HG02610 (cell line): ENCODE measurements at regions not wholly inside any gene's neighbourhood (a gene's known extent, or its start where the extent isn't known, plus 50 kb on each side); places are given as distances from the start of the nearest gene placed in this dataset.

ENCODE experiments used
- ATAC-seq: cut with Tn5 transposase; IDR thresholded peaks from one replicate; pipeline ENCODE4 v1.9.1; 2021; ENCODE audit warnings: mild to moderate bottlenecking, moderate library complexity; ENCODE audit not compliant: unreplicated experiment

GRCh38 chr9:88732128-88732527 lies 197.2 kb downstream of the NXNL2 start:
- ATAC-seq = no peak

DNA sequence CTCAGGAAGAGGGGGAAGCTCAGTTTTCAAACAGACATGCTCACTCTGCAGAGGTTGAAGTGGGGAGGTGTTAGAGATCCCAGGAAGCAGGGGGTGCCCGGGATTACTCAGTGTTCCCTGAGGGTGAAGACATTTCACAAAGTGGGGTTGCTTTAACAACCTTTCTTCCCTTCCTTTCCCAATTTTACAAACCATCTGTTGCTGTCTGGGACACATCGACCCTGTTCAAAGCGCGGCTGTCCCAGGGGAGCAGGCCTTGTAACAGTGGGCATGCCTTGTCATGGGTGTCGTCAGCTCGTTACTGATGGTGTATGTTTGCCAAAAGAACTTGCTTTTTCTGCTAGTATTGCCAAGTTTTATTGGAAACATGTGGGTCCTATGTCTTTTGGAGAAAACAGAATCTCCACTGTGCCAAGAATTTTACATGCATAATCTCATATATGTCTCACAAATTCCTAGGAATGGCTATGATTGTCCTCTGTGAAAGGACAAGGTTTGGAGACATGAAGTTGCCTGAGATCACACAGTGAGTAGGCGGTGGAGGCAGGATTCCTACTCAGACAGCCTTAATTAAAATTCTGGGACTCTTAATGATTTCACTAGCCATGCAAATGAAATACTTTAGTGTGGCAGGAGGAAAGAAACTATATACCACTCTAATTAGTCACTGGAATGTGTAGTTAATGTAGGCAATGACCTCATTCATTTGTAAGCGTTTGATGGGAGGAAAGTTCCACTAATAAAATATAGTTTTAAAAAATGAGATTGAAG lies 198.9 kb downstream of the NXNL2 start:
- ATAC-seq = no peak

GRCh38 chr9:88734527-88734926 lies 199.5 kb downstream of the NXNL2 start:
- no peak for ATAC-seq

GRCh38 chr9:88736136-88736637 lies 201.2 kb downstream of the NXNL2 start:
- no peak for ATAC-seq

DNA sequence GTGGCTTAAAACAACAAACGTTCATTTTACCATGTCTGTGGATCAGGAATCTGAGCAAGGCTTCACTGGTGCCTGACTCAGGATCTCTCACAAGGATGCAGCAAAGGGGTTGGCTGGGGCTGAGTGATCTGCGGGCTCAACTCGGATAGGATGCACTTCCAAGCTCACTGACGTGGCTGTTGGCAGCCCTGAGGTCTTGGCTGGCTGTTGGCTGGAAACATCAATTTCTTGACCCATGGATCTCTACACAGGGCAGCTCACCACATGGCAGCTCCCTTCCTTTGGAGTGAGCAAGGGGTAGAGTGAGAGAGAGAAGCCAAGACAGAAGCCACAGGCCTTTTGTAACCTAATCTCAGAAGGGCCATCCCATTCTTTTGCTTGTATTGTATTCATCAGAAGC lies 202.1 kb downstream of the NXNL2 start:
- ATAC-seq = no peak

DNA sequence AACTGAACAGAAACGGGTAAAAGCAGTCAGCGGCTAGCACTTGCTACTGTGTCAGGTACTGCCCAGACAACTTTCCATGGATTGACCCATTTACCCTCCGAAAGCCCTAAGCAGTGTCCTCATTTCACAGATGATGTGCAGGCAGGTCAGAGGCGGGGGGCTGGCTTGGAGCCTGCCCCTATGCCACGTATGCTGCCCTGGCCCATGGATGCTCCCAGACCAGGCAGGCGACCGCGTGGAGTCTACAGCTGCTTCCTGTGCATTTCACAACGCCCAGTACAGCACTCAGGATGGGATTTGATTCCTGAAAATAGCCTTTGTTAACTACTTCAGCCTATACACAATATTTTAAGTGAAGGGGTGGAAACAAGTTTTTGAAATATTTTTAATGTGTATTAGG lies 202.9 kb downstream of the NXNL2 start:
- ATAC-seq = no peak

- ATAC-seq = no peak
Measured at GRCh38 chr9:88738709-88739108, 203.7 kb downstream of the NXNL2 start.

DNA sequence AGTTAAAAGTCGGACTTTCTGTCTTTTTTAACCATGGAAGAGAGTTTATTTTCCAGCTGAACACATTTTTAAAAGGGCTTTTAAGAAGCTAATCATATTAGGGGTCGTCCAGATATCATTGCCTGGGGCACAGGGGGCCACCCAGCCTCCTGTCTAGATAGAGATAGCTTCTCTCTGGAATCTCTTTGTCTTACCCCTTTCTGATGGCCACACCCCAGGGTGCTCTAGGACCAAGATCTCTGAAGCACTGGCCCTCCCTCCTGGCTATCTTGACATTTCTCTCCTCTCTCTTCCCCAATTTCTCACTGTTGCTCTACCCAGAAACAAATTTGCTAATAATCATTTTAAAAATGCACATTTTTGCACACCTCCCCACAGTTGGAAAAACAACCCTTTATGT lies 204.4 kb downstream of the NXNL2 start:
- no peak for ATAC-seq

GRCh38 chr9:88740844-88741243 lies 205.9 kb downstream of the NXNL2 start:
- ATAC-seq = no peak

- ATAC-seq = no peak
Measured at GRCh38 chr9:88741335-88741734, 206.4 kb downstream of the NXNL2 start.

DNA sequence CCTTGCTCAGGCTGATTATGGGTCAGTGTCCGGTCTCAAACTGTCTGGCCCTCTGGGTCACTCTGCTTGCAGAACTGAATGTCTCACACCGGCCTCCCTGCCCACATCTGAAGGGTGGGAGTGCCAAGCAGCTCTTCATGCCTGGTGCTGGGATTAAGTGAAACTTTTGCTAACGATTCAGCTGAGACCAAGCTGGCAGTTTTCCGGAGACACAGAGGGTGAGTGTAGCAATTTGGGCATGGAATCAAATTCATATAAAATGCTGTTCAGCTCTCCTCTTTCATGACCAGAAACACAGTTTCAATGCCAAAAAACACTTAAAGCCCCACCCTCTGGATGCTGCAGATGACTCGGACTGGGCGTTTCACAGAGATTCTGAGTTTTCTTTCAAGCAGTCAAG lies 207.5 kb downstream of the NXNL2 start:
- no peak for ATAC-seq

DNA sequence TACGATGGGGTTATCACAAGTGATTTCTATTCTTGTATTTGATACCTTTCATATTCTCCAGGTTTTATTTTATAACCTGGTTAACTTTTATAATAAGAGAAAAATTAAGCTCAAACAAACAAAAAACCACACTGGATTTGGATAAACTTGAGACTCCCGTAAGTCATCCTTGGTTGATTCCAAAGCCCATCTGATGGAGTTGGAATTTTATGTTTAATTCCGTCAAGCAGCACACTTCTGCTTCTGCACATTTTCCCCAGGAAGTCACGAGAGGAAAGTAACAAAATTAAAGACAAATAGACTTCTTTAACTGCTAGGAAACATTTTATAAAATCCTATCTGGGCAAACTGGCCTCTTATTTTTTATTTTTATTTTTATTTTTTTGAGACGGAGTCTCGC lies 207.9 kb downstream of the NXNL2 start:
- ATAC-seq = no peak

GRCh38 chr9:88745276-88746001 lies 210.5 kb downstream of the NXNL2 start:
- ATAC-seq = no peak

DNA sequence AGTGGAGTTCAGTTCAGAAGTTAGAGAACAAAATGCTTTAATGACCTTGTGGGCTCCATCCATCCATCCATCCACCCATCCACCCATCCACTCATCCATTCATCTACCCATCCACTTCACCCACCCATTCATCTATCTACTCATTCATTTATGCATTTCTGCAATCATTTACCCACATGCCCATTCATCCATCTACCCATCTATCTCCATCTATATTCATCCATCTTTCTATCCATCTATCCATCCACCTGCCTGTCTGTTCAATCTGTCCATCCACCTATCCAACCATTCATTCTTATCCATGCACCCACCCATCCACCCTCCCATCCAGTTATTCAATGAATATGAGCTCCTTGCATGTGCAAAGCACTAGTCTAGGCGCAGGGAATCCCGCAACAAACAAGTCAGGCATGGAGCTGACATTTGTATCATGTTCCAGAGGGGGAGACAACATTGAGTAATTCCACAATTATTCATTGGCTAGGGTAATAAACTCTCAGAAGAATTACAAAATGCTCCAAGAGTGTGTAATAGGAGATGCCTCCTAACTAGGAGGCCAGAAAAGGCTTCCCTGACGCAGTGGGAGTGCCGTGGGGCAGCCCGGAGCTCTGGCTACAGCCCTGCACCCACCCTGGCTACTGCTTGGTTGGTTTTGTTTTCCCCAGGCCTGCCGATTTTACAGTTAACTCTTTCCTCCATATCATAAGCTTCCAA lies 211.2 kb downstream of the NXNL2 start:
- ATAC-seq = no peak

DNA sequence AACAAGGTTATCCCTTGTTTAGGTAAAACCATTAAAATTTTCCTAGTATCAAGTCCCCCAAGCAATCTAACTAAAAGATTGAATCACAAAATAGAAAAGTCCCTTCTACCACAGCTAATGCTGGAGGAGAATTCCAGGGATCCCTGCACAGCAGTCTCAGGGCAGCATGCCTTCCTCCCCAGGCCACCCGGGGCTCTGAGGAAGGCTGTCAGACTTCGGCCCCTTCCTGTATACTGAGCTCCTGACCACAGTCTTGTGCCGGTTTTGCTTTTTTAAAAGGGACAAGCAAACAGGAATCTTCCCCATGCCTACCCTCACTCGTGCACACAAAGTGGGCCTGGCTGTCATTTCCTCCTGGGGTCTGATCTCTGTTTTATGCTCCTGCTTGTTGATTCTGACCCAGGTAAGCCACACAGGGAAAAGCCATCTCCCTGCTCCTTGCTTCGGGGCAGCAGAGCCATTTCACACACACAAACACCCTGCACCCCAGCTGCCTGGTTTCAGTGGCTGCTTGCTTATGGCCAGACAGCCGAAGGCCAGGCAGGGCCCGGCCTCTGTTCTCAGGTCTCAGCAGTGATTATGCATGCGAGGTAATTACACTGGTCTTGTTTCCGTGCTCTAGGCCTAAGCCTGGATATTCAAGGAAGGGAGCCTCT lies 211.9 kb downstream of the NXNL2 start:
- no peak for ATAC-seq

DNA sequence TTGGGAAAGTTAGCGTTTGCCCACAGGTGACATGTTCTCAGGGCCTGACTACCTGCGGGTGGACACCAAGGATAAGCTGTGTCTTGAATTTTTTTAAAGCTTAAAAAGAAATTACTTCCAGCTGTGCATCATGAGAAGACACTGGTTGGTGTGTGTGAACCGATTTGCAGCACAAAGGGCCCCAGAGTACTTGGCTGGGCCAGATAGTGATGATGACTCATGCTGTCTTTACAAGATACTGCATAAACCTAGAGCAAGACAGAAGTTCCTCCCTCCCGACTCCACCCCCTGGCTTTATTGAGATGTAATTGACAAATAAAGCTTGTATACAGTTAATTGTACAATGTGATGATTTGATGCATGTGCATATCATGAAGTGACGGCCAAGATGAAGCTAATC lies 212.8 kb downstream of the NXNL2 start:
- ATAC-seq = no peak

DNA sequence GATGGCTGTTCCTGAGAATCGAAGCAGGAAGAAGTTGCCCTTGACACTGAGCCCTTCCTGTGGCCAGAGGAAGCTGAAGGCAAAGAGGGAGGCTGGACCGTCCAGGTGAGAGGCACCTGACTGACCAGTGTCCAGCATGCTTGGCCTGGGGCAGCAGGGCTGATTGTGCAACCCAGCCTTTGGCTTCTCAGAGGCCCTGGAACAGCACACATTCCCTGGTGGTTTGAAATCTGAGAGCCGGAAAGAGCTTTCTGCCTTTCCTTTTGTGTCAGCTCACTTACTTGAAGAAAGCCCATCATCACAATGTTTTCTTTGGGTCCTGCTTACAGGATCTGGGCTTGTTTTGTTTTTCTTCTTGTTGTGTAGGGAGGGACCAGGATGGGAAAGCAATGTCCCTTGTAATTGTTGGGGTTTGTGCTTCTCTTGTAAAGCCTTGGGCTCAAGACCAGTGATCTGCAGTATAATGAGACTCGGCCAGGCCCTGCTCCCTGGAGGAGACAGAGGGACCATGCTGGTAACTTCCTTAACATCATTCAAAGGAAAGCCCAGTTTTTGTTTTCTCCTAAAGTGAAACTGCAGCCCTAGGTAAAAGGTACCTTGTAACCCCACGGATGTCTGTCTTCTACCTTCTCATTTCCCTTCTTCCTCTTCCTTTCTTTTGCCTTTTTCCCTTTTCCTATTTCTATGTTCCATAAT lies 213.7 kb downstream of the NXNL2 start:
- no peak for ATAC-seq

DNA sequence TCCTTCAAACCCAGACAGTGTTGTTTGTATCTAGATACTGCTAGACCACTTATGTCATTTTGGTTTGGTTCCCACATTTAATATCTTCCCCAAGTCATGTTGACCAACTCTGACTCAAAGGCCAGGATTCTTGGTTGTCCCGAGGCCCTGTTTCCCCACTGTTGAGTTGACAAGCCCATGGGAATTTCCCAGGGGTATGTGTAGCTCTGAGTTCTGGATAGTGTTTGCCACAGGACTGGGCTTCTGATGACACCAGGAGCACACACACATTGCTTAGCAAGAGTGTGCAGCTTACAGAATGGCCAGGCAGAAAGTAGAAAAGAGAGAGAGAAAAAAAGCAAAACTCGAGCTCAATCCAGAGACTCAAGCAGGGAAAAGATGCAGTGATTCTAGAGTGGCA lies 214.4 kb downstream of the NXNL2 start:
- no peak for ATAC-seq

- ATAC-seq = no peak
Measured at GRCh38 chr9:88750832-88751360, 215.9 kb downstream of the NXNL2 start.

GRCh38 chr9:88751781-88752180 lies 216.8 kb downstream of the NXNL2 start:
- ATAC-seq = no peak
